ENCODE measurements at regions not wholly inside any gene's neighbourhood (a gene's known extent, or its start where the extent isn't known, plus 50 kb on each side); places are given as distances from the start of the nearest gene placed in this dataset.

DNA sequence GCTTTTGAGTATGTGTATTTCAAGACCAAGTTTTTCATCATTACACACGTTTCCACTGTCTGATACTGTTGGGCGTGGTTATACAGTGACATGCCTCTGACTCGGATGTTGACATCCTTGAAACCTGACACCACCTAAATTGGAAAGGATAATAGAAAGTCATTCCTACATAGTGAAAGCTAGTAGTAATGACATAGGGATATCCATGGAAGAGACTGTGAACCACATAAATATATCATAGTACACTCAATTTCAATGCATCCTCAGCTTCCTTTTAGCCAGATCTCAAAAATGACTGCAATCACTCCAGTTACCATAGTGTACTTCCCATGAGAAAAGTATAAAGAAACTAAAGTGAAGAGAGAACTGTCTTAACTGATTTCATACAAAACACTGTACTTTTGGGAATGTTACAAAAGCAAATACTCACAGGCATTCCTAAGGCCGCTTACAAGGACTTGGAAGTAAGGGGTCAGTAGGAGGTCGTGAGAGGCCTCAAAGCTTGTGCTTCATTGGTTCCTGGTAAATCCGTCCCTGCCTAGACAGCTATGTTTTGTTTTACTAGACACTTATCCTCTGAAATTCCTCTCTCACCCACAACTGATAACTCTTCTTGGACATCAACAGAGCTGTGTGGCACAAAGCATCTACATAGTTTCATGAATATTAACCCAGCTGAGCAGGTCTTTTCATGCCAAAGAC lies 71.8 kb upstream of the VWDE start:
- no peak for TF ChIP-seq POLR2A (IDR thresholded peaks at IDR 0.05)
- TF ChIP-seq, protein P1, sequence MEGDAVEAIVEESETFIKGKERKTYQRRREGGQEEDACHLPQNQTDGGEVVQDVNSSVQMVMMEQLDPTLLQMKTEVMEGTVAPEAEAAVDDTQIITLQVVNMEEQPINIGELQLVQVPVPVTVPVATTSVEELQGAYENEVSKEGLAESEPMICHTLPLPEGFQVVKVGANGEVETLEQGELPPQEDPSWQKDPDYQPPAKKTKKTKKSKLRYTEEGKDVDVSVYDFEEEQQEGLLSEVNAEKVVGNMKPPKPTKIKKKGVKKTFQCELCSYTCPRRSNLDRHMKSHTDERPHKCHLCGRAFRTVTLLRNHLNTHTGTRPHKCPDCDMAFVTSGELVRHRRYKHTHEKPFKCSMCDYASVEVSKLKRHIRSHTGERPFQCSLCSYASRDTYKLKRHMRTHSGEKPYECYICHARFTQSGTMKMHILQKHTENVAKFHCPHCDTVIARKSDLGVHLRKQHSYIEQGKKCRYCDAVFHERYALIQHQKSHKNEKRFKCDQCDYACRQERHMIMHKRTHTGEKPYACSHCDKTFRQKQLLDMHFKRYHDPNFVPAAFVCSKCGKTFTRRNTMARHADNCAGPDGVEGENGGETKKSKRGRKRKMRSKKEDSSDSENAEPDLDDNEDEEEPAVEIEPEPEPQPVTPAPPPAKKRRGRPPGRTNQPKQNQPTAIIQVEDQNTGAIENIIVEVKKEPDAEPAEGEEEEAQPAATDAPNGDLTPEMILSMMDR (IDR thresholded peaks at IDR 0.05), result no peak
